NCI-H524 (cell line): ENCODE measurements at regions not wholly inside any gene's neighbourhood (a gene's known extent, or its start where the extent isn't known, plus 50 kb on each side); places are given as distances from the start of the nearest gene placed in this dataset.
"Not testable (repeated sequence)": the region's sequence is repeated elsewhere in the genome, so short reads cannot be mapped to it uniquely, and the experiment has no call there.

Experiments used
- DNase-seq, 2 experiments: peaks; one replicate each; lab custom pipeline; 2025; lab: John Stamatoyannopoulos, UW

GRCh38 chr11:89615642-89616041, 94.5 kb upstream of the TRIM77 start:
- peak in 1 of 2 experiments; percentile 9 for DNase-seq

- DNase-seq = not testable (repeated sequence)
Observed at GRCh38 chr11:89616161-89616560, 93.9 kb upstream of the TRIM77 start.

GRCh38 chr11:89616999-89617602, 93.0 kb upstream of the TRIM77 start:
- peak in 1 of 2 experiments; percentile 27 for DNase-seq

GRCh38 chr11:89620721-89621120, 89.4 kb upstream of the TRIM77 start:
- DNase-seq = not testable (repeated sequence)

GRCh38 chr11:89625171-89625570, 84.9 kb upstream of the TRIM77 start:
- DNase-seq = peak in 1 of 2 experiments; percentile 20

- no peak for DNase-seq
Observed at GRCh38 chr11:89626366-89626765, 83.7 kb upstream of the TRIM77 start.

GRCh38 chr11:89626881-89627280, 83.2 kb upstream of the TRIM77 start:
- DNase-seq = not testable (repeated sequence)

GRCh38 chr11:89633135-89633705, 76.9 kb upstream of the TRIM77 start:
- DNase-seq = no peak

- DNase-seq = not testable (repeated sequence)
Observed at GRCh38 chr11:89640777-89641176, 69.3 kb upstream of the TRIM77 start.

- not testable (repeated sequence) for DNase-seq
Observed at GRCh38 chr11:89648232-89648631, 61.9 kb upstream of the TRIM77 start.

GRCh38 chr11:89648996-89649395, 61.1 kb upstream of the TRIM77 start:
- not testable (repeated sequence) for DNase-seq

GRCh38 chr11:89654669-89655068, 55.4 kb upstream of the TRIM77 start:
- not testable (repeated sequence) for DNase-seq

- DNase-seq = not testable (repeated sequence)
Observed at GRCh38 chr11:89658767-89659166, 51.3 kb upstream of the TRIM77 start.

- not testable (repeated sequence) for DNase-seq
Observed at GRCh38 chr11:89659414-89659813, 50.7 kb upstream of the TRIM77 start.

GRCh38 chr11:89660234-89660633, 49.9 kb upstream of the TRIM77 start:
- no peak for DNase-seq
